Epithelial cell of esophagus (primary cell): ENCODE measurements at regions not wholly inside any gene's neighbourhood (a gene's known extent, or its start where the extent isn't known, plus 50 kb on each side); places are given as distances from the start of the nearest gene placed in this dataset.

Source experiments
- DNase-seq: peaks from one replicate; pipeline ENCODE4 v3.0.0; 2010; ENCODE audit warnings: low read depth
- H3K4me3 ChIP-seq: 2 replicates; pipeline ENCODE4 v1.5.1; 2011; ENCODE audit warnings: mild to moderate bottlenecking, low read length, control low read depth
- CTCF ChIP-seq: IDR thresholded peaks from 2 replicates; pipeline ENCODE4 v1.5.1; 2011; ENCODE audit warnings: low read depth, mild to moderate bottlenecking, low read length, control low read depth, inconsistent platforms; ENCODE audit not compliant: insufficient read depth; ENCODE audit errors: missing control alignments

GRCh38 chr9:102855641-102856040 lies 139.5 kb upstream of the CYLC2 start:
- H3K4me3 ChIP-seq, result no peak overlapping the region
- TF ChIP-seq CTCF, result no peak
- DNase-seq, result no peak

DNA sequence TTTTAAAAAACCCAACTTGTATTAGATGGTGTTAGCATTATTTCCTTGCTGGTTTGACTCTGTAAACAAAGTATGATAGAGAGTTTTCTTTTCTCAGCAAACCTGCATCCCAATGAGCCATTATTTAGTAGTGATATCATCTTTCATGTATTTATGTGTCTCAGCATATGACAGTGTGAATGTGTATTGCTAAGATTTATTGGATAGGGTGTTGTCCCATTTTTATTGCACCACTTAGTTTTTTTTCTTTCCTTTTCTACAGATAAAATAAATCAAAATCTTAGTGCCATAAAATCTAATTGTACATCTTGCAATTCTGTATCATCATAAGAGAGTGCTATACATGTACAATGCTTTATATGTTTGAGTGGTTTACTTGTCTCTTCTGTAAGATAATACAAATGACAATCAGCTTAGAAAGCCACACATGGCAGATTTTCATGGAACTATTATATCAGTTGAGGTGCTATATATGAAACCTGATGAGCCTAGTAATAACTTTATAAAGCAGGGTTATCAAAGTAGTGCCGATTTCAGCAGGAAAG lies 149.2 kb upstream of the CYLC2 start:
- no peak for TF ChIP-seq CTCF
- no peak for DNase-seq

GRCh38 chr9:102844716-102845115 lies 150.4 kb upstream of the CYLC2 start:
- TF ChIP-seq CTCF, result no peak
- H3K4me3 ChIP-seq, result no peak overlapping the region
- no peak for DNase-seq

More for the DNA sequence above, 149.2 kb upstream of the CYLC2 start:
- H3K4me3 ChIP-seq, result no peak overlapping the region

GRCh38 chr9:102842423-102842822 lies 152.7 kb upstream of the CYLC2 start:
- no peak for TF ChIP-seq CTCF
- no peak overlapping the region for H3K4me3 ChIP-seq
- DNase-seq, result no peak

GRCh38 chr9:102841376-102841775 lies 153.8 kb upstream of the CYLC2 start:
- no peak for TF ChIP-seq CTCF
- no peak overlapping the region for H3K4me3 ChIP-seq
- DNase-seq, result no peak

DNA sequence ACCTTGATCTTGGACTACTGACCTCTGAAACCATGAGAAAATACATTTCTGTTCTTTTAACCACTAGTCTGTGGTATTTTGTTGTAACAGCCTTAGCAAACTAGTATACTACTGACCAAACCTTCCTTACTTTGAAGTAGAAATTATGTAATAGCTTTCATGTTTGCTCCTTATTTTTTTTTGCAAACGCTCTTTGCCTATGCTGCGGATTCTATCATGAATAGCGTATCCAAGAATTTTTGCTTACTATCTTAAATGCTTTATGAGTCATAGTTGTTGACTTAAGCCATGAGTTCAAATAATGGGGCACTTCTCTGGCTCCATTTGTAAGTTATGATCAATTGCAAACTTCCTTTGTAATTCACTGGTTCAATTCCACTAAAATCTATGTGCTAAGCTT lies 154.8 kb upstream of the CYLC2 start:
- TF ChIP-seq CTCF, result no peak
- no peak overlapping the region for H3K4me3 ChIP-seq
- no peak for DNase-seq

- no peak for TF ChIP-seq CTCF
- DNase-seq, result no peak
- H3K4me3 ChIP-seq, result no peak overlapping the region
Measured at GRCh38 chr9:102832814-102833213, 162.3 kb upstream of the CYLC2 start.
